GM12872 (cell line): ENCODE measurements at regions not wholly inside any gene's neighbourhood (a gene's known extent, or its start where the extent isn't known, plus 50 kb on each side); places are given as distances from the start of the nearest gene placed in this dataset.

Source experiments
- TF ChIP-seq, protein P1 (sequence below): IDR thresholded peaks from 3 replicates; pipeline ENCODE4 v1.5.1; 2011; ENCODE audit warnings: low read depth, mild to moderate bottlenecking, low read length, moderate library complexity; ENCODE audit not compliant: insufficient read depth

GRCh38 chr4:141349236-141349635 is 128.5 kb downstream of the ZNF330 start:
- TF ChIP-seq, protein P1, sequence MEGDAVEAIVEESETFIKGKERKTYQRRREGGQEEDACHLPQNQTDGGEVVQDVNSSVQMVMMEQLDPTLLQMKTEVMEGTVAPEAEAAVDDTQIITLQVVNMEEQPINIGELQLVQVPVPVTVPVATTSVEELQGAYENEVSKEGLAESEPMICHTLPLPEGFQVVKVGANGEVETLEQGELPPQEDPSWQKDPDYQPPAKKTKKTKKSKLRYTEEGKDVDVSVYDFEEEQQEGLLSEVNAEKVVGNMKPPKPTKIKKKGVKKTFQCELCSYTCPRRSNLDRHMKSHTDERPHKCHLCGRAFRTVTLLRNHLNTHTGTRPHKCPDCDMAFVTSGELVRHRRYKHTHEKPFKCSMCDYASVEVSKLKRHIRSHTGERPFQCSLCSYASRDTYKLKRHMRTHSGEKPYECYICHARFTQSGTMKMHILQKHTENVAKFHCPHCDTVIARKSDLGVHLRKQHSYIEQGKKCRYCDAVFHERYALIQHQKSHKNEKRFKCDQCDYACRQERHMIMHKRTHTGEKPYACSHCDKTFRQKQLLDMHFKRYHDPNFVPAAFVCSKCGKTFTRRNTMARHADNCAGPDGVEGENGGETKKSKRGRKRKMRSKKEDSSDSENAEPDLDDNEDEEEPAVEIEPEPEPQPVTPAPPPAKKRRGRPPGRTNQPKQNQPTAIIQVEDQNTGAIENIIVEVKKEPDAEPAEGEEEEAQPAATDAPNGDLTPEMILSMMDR, result no peak

DNA sequence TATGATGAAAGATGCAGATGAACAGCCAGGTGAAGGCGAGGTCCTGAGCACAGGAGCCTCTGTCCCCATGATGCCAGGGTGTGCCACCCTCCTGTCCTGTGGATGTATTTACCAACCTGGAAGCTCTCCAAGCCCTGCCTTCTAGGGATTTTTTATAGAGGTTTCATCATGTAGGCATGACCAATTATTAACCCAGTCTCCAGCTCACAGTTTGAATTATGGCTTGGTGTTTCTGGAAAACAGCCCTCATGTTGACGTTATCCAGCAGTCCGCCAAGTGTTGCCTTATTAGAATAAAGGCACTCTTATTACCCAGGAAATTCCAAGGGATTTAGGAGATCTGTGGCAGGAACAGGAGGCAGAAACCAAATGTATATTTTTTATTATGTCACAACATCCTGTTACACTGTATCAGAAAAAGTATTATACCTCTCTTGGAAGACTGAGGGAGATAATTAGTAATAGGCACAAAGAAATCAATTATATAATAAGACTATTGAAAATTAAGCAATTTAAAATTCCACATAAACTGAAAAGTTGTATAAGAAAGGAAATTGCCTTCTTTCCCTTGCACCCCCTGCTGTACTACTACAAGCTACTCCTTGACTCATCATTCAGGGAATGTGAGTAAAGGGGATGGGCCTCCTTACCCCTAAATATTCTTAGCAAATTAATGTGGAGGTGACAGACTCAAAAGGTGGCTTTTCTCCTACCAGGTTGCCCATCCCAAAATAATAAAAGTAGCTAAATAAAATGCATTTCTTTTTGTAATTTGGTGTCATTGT is 129.6 kb downstream of the ZNF330 start:
- TF ChIP-seq, protein P1, result no peak

- TF ChIP-seq, protein P1, result no peak
Measured at GRCh38 chr4:141352331-141352730, 131.6 kb downstream of the ZNF330 start.

GRCh38 chr4:141352909-141353525 is 132.3 kb downstream of the ZNF330 start:
- TF ChIP-seq, protein P1, result no peak

- TF ChIP-seq, protein P1, result no peak
Measured at GRCh38 chr4:141356321-141356962, 135.7 kb downstream of the ZNF330 start.

GRCh38 chr4:141356963-141357335 is 136.3 kb downstream of the ZNF330 start:
- TF ChIP-seq, protein P1, result no peak

DNA sequence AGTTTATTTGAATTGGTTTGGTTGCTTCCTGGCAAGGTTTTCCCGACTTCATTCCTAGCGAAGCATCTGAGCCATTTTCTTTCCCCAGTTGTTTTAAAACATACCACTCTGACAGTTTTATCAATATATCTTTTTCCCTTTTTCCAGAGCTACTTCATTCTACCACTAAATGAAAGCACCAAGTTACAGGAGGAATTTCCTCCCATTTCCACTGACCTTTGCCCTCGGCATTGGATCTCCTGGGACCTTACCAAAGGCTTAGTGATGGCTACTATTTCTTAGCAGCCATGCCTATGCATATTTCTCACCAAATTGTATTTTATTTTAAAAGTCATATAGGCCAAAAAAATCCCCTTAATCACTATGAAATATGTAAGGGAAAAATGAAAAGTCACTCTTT is 150.5 kb downstream of the ZNF330 start:
- TF ChIP-seq, protein P1, result no peak
